SK-N-SH treated with all-trans-retinoic acid at 6 μM for 48 hours (cell line): ENCODE measurements at regions not wholly inside any gene's neighbourhood (a gene's known extent, or its start where the extent isn't known, plus 50 kb on each side); places are given as distances from the start of the nearest gene placed in this dataset.

Experiments used
- ISL1 ChIP-seq: fragments of 250-450 bp; sonication (Bioruptor Pico); IDR thresholded peaks from 2 replicates; pipeline ENCODE4 v2.1.2; 2022; ENCODE audit warnings: mild to moderate bottlenecking, moderate library complexity
- OSR1 ChIP-seq: fragments of 250-450 bp; sonication (Bioruptor Pico); IDR thresholded peaks from 2 replicates; pipeline ENCODE4 v1.8.0; 2022; ENCODE audit warnings: moderate library complexity, mild to moderate bottlenecking, inconsistent platforms
- PPARA ChIP-seq: fragments of 250-450 bp; sonication (Bioruptor Pico); IDR thresholded peaks from 2 replicates; pipeline ENCODE4 v1.5.0; 2020; ENCODE audit warnings: mild to moderate bottlenecking, borderline replicate concordance
- TCF4 ChIP-seq: fragments of 250-450 bp; sonication (Bioruptor Pico); IDR thresholded peaks from 2 replicates; pipeline ENCODE4 v1.8.0; 2021; ENCODE audit warnings: mild to moderate bottlenecking, moderate library complexity, borderline replicate concordance
- TOX ChIP-seq: fragments of 250-450 bp; sonication (Bioruptor Pico); IDR thresholded peaks from 2 replicates; pipeline ENCODE4 v1.8.0; 2021; ENCODE audit warnings: mild to moderate bottlenecking, moderate library complexity, borderline replicate concordance
- ZC3H10 ChIP-seq: fragments of 250-450 bp; sonication (Bioruptor Pico); IDR thresholded peaks from 2 replicates; pipeline ENCODE4 v1.5.1; 2021; ENCODE audit warnings: mild to moderate bottlenecking, moderate library complexity
- ZNF8 ChIP-seq: fragments of 450-650 bp; formaldehyde crosslinking; IDR thresholded peaks from 2 replicates; pipeline ENCODE4 v1.5.0; 2020; ENCODE audit warnings: mild to moderate bottlenecking, moderate library complexity
- TF ChIP-seq, protein P1 (sequence below): fragments of 250-450 bp; sonication (Bioruptor Pico); IDR thresholded peaks from 2 replicates; pipeline ENCODE4 v1.8.0; 2020; ENCODE audit warnings: mild to moderate bottlenecking, moderate library complexity, borderline replicate concordance

DNA sequence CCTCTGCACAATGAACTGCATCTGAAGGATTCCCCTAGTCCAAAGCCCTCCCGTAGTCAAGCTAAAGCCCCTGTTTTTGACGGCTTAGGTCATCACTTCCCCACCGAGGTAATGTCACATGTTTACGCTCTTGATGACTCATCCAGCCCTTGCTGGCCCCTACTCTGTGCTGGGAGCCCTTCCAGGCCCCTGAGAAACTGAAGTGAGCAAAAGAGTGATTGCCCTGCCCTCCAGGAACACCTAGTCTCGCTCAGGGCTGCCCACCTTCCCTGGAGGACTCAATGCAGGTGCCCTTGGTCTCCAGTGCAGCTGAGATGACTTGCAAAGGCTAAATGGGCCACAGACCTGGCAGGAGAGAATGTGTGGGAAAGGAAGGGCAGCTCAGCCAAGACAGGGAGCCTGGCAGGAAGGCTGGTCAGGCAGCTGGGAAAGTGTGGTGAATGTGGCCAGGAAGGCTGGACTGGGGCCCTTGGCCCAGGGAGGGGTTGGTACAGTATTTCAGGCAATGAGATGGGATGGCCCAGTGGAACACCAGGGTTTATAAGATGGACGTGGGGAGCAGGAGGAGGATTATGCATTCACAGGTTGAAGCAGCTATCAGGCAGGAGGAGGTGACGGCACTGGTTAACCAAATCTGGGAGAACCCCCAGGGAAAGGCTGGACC, 345.6 kb downstream of the NPHP4 start:
- TF ChIP-seq TOX (CRISPR knock-in tag), result no peak
- TF ChIP-seq ZNF8 (CRISPR knock-in tag), result no peak
- no peak for TF ChIP-seq ZC3H10
- no peak for TF ChIP-seq PPARA (CRISPR knock-in tag)
- no peak for TF ChIP-seq TCF4 (CRISPR knock-in tag)
- TF ChIP-seq ISL1 (CRISPR knock-in tag), result no peak
- TF ChIP-seq OSR1 (CRISPR knock-in tag), result no peak
- TF ChIP-seq, protein P1, sequence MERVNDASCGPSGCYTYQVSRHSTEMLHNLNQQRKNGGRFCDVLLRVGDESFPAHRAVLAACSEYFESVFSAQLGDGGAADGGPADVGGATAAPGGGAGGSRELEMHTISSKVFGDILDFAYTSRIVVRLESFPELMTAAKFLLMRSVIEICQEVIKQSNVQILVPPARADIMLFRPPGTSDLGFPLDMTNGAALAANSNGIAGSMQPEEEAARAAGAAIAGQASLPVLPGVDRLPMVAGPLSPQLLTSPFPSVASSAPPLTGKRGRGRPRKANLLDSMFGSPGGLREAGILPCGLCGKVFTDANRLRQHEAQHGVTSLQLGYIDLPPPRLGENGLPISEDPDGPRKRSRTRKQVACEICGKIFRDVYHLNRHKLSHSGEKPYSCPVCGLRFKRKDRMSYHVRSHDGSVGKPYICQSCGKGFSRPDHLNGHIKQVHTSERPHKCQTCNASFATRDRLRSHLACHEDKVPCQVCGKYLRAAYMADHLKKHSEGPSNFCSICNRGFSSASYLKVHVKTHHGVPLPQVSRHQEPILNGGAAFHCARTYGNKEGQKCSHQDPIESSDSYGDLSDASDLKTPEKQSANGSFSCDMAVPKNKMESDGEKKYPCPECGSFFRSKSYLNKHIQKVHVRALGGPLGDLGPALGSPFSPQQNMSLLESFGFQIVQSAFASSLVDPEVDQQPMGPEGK (CRISPR knock-in tag), result no peak
